ENCODE measurements at regions not wholly inside any gene's neighbourhood (a gene's known extent, or its start where the extent isn't known, plus 50 kb on each side); places are given as distances from the start of the nearest gene placed in this dataset.

GRCh38 chr9:129270903-129271431 is 92.9 kb upstream of the IER5L start:
- DNase-seq (no peak), ATAC-seq (replicated peaks) (peak; percentile 39)
- Mint-ChIP-seq H3K27ac (peak overlapping the region; percentile 83 to 86), H3K4me3 (peak overlapping the region; percentile 78 to 85), H3K27me3 (peaks cover 0 to 21% of the 10 kb centered on the region in 2 donors), H3K36me3 (ENCODE audit: insufficient read depth) (no peaks in the 10 kb centered on the region), H3K9me3 (no peaks in the 10 kb centered on the region), H3K4me1 (ENCODE audit: low read depth in 2 of 2) (peaks cover 35 to 40% of the 10 kb centered on the region in 2 donors)

- H3K27ac Mint-ChIP-seq, result peak overlapping the region; percentile 83 to 86
- peak; percentile 28 to 40 (median 30) for DNase-seq
- no peaks in the 10 kb centered on the region for H3K36me3 Mint-ChIP-seq (ENCODE audit: insufficient read depth)
- H3K4me3 Mint-ChIP-seq, result peak overlapping the region; percentile 78 to 85
- ATAC-seq (replicated peaks), result peak; percentile 95
- H3K9me3 Mint-ChIP-seq, result no peaks in the 10 kb centered on the region
- peaks cover 35 to 39% of the 10 kb centered on the region in 2 donors for H3K4me1 Mint-ChIP-seq (ENCODE audit: low read depth in 2 of 2)
- H3K27me3 Mint-ChIP-seq, result peaks cover 0 to 13% of the 10 kb centered on the region in 2 donors
Measured at GRCh38 chr9:129270205-129270604, 92.1 kb upstream of the IER5L start.

DNA sequence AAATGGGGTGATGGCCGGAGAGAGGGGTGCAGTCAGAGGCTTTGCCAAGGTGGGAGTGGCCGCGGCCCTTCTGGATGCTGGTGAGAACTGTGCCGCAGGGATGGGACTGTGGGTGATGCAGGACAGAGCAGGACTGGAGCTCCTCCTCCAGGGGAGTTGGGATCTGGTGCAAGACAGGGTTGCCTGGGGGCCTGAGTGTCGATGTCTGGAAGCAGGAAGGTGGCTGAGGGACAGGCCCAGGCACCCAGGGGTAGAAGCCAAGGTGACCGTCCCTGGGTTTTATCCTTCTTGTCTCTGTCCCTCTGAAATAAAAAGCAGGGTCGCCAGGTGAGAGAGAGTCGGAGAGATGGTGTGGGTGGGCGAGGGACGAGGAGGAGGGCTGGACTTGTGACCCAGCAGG is 89.1 kb upstream of the IER5L start:
- Mint-ChIP-seq H3K9me3 (no peaks in the 10 kb centered on the region), H3K27ac (peak overlapping the region in 1 of 2 donors; percentile 84), H3K36me3 (ENCODE audit: insufficient read depth) (no peaks in the 10 kb centered on the region), H3K4me3 (no peak overlapping the region), H3K4me1 (ENCODE audit: low read depth in 2 of 2) (peaks cover 34% of the 10 kb centered on the region in 2 donors), H3K27me3 (peaks cover 20 to 30% of the 10 kb centered on the region in 2 donors)
- DNase-seq, result no peak
- no peak for ATAC-seq (replicated peaks)

DNA sequence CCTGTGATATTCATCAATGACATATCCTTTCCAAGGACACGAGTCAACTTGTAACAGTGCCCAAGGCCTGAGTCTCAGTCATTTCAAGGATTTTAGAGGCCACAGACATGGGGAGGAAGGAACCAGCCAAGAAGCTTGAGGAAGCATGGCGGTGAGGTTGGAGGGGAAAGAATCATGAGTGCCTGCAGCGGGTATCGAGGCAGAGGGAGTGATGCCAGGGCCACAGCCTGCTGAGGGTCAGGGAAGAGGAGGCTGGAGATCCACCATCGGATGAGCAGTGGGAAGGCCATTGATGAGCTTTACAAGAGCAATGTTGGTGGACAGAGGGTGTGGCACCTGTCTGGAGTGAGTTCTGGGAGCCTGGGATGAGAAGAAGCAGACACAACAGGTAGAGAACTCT is 88.5 kb upstream of the IER5L start:
- Mint-ChIP-seq H3K36me3 (ENCODE audit: insufficient read depth) (no peaks in the 10 kb centered on the region), H3K4me1 (ENCODE audit: low read depth in 2 of 2) (peaks cover 29 to 30% of the 10 kb centered on the region in 2 donors), H3K27ac (no peak overlapping the region), H3K27me3 (peaks cover 20 to 36% of the 10 kb centered on the region in 2 donors), H3K9me3 (no peaks in the 10 kb centered on the region), H3K4me3 (no peak overlapping the region)
- ATAC-seq (replicated peaks) (no peak), DNase-seq (no peak)

- no peaks in the 10 kb centered on the region for H3K36me3 Mint-ChIP-seq (ENCODE audit: insufficient read depth)
- no peak for DNase-seq
- no peaks in the 10 kb centered on the region for H3K9me3 Mint-ChIP-seq
- peaks cover 37 to 58% of the 10 kb centered on the region in 2 donors for H3K27me3 Mint-ChIP-seq
- ATAC-seq (replicated peaks), result no peak
- peaks cover 17 to 18% of the 10 kb centered on the region in 2 donors for H3K4me1 Mint-ChIP-seq (ENCODE audit: low read depth in 2 of 2)
- no peak overlapping the region for H3K4me3 Mint-ChIP-seq
- no peak overlapping the region for H3K27ac Mint-ChIP-seq
Measured at GRCh38 chr9:129264388-129264787, 86.3 kb upstream of the IER5L start.

DNA sequence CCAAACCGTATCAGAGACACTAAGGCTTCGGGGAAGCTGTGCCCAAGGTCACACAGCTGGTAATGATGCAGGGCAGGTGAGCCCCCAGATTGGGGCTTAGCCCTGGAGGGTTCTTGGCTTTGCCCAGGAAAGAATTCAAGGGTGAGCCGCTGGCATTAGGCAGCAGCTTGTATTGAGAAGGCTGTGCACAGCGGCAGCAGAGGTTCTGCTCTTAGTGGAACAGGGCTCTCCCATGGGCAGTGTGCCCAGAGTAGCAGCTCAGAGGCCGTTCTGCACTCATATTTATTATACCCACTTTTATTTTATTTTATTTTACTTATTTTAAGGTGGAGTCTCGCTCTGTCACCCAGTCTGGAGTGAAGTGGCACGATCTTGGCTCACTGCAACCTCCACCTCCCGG is 85.8 kb upstream of the IER5L start:
- H3K36me3 Mint-ChIP-seq (ENCODE audit: insufficient read depth), result no peaks in the 10 kb centered on the region
- H3K9me3 Mint-ChIP-seq, result no peaks in the 10 kb centered on the region
- ATAC-seq (replicated peaks) (no peak), DNase-seq (no peak)
- peaks cover 20% of the 10 kb centered on the region in 2 donors for H3K4me1 Mint-ChIP-seq (ENCODE audit: low read depth in 2 of 2)
- H3K27ac Mint-ChIP-seq, result no peak overlapping the region
- no peak overlapping the region for H3K4me3 Mint-ChIP-seq
- peaks cover 43 to 63% of the 10 kb centered on the region in 2 donors for H3K27me3 Mint-ChIP-seq

DNA sequence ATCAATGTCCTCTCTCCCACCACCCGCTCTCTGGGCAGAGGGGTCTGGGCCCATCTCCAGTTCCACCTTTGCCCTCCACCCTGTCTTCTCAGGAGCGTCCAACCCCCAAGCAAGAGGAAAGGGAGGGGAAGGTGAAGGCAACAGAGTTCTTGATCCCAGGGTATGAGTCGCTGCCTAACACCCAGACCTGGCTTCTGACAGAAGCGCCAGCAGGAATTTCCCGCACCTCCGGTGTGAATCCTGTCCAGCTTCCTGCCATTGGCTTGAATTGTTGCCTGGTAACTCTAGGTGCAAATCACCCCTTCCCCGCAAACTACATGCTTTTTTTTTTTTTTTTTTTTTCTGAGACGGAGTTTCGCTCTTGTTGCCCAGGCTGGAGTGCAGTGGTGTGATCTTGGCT is 84.2 kb upstream of the IER5L start:
- peaks cover 43 to 65% of the 10 kb centered on the region in 2 donors for H3K27me3 Mint-ChIP-seq
- H3K4me1 Mint-ChIP-seq (ENCODE audit: low read depth in 2 of 2), result peaks cover 20 to 22% of the 10 kb centered on the region in 2 donors
- H3K9me3 Mint-ChIP-seq, result no peaks in the 10 kb centered on the region
- DNase-seq (no peak), ATAC-seq (replicated peaks) (no peak)
- H3K4me3 Mint-ChIP-seq, result no peak overlapping the region
- H3K36me3 Mint-ChIP-seq (ENCODE audit: insufficient read depth), result no peaks in the 10 kb centered on the region
- no peak overlapping the region for H3K27ac Mint-ChIP-seq

- ATAC-seq (replicated peaks) (no peak), DNase-seq (no peak)
- H3K36me3 Mint-ChIP-seq (ENCODE audit: insufficient read depth), result no peaks in the 10 kb centered on the region
- peak overlapping the region in 1 of 2 donors; percentile 85 for H3K27ac Mint-ChIP-seq
- peaks cover 15% of the 10 kb centered on the region in 2 donors for H3K4me1 Mint-ChIP-seq (ENCODE audit: low read depth in 2 of 2)
- H3K27me3 Mint-ChIP-seq, result peaks cover 35 to 57% of the 10 kb centered on the region in 2 donors
- H3K9me3 Mint-ChIP-seq, result no peaks in the 10 kb centered on the region
- peak overlapping the region; percentile 79 for H3K4me3 Mint-ChIP-seq
Measured at GRCh38 chr9:129259375-129259774, 81.3 kb upstream of the IER5L start.

DNA sequence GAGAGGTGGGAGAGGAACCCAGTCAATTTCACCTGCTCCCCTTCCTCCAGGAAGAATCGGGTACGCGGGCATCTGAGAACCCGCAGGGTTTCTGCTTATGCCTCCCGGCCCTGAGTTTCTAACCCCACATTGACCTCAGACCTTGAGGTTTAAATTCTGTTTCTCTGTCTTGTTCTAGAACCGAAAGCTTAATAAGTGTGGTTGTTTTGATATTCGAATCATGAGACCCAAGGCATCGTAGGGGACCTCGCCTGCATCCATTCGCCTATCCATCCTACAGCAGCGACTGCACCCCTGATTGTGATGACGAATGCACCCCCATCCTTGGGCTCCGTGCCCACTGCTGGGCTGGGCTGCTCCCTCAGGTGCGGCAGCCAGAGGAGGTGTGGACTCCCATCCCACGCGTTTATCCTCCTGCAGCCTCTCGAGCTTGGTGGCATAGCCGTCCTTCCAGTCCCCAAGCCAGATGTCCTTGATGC is 80.8 kb upstream of the IER5L start:
- Mint-ChIP-seq H3K4me3 (peak overlapping the region; percentile 79), H3K36me3 (ENCODE audit: insufficient read depth) (no peaks in the 10 kb centered on the region), H3K27ac (peak overlapping the region in 1 of 2 donors; percentile 85), H3K27me3 (peaks cover 35 to 52% of the 10 kb centered on the region in 2 donors), H3K4me1 (ENCODE audit: low read depth in 2 of 2) (peaks cover 15% of the 10 kb centered on the region in 2 donors), H3K9me3 (no peaks in the 10 kb centered on the region)
- DNase-seq (peak in 2 of 3 experiments; percentile 11 to 23), ATAC-seq (replicated peaks) (peak; percentile 57)

- H3K36me3 Mint-ChIP-seq (ENCODE audit: insufficient read depth), result no peaks in the 10 kb centered on the region
- DNase-seq (peak; percentile 77 to 82 (median 81)), ATAC-seq (replicated peaks) (peak; percentile 95)
- H3K4me1 Mint-ChIP-seq (ENCODE audit: low read depth in 2 of 2), result peaks cover 15% of the 10 kb centered on the region in 2 donors
- H3K27ac Mint-ChIP-seq, result no peak overlapping the region
- peak overlapping the region; percentile 79 for H3K4me3 Mint-ChIP-seq
- H3K27me3 Mint-ChIP-seq, result peaks cover 31 to 46% of the 10 kb centered on the region in 2 donors
- H3K9me3 Mint-ChIP-seq, result no peaks in the 10 kb centered on the region
Measured at GRCh38 chr9:129258124-129258822, 80.2 kb upstream of the IER5L start.

GRCh38 chr9:129256959-129257713 is 79.1 kb upstream of the IER5L start:
- Mint-ChIP-seq H3K27me3 (peaks cover 24 to 35% of the 10 kb centered on the region in 2 donors), H3K9me3 (no peaks in the 10 kb centered on the region), H3K4me3 (no peak overlapping the region), H3K27ac (peak overlapping the region in 1 of 2 donors; percentile 69), H3K4me1 (ENCODE audit: low read depth in 2 of 2) (peaks cover 15% of the 10 kb centered on the region in 2 donors), H3K36me3 (ENCODE audit: insufficient read depth) (no peaks in the 10 kb centered on the region)
- ATAC-seq (replicated peaks) (no peak), DNase-seq (no peak)

DNA sequence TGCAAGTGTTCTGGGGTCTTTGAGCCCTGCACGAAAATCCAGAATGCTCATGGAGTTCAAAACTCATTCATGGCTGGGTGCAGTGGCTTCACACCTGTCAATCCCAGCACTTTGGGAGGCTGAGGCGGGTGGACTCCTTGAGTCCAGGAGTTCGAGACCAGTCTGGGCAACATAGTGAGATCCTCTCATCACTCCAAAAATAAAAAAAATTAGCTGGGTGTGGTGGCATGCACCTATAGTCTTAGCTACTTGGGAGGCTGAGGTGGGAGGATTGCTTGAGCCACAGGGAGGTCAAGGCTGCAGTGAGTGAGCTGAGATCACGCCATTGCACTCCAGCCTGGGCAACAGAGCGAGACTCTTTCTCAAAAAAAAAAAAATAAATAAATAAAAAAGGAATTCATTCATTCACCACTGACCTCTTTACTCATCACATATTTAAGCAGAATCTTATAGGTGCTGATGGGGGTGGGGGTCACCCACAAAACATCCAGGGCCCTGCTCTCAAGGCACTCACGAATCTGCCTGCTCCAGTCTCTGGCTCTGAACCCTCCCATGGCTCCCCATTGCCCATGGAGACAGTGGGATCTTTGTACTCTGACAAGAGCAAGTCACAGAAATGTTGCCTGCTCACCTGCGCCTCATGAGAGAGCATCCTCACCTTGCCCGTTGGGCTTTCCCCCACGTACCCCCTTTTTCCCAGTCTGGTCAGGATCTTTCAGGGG is 76.7 kb upstream of the IER5L start:
- H3K27me3 Mint-ChIP-seq, result peaks cover 11 to 21% of the 10 kb centered on the region in 2 donors
- no peak for DNase-seq
- H3K27ac Mint-ChIP-seq, result no peak overlapping the region
- H3K9me3 Mint-ChIP-seq, result no peaks in the 10 kb centered on the region
- H3K36me3 Mint-ChIP-seq (ENCODE audit: insufficient read depth), result no peaks in the 10 kb centered on the region
- peaks cover 12 to 14% of the 10 kb centered on the region in 2 donors for H3K4me1 Mint-ChIP-seq (ENCODE audit: low read depth in 2 of 2)
- H3K4me3 Mint-ChIP-seq, result no peak overlapping the region
- no peak for ATAC-seq (replicated peaks)

DNA sequence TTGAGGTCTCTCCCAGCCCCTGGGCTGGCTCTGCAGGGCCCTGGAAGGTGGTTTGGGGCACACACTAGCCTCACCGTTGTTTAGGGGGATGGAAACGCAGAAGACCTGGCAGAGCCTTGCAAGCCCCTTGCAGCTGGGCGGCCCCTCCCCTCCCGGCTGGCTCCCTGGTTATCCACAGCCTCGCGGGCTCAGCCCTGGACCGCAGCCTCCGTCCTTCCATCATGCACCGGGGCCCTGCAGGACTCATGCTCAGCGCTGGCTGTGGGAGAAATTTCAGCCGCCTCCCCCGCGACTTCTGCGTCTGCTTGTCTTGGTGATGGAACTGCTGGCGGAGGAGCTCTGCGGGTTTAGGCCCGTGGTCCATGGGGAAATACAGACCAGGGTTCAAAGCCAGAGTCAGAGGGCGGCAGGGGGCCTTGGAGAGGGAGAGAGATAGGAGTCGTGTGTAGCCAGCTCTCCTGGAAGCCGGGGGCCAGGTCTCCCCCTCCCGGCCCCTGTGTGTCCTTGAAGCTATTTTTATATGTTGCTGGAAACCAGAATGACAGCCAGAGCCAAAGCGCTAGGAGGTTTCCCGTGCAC is 75.8 kb upstream of the IER5L start:
- Mint-ChIP-seq H3K4me3 (no peak overlapping the region), H3K27ac (no peak overlapping the region), H3K36me3 (ENCODE audit: insufficient read depth) (no peaks in the 10 kb centered on the region), H3K27me3 (peaks cover 2 to 14% of the 10 kb centered on the region in 2 donors), H3K4me1 (ENCODE audit: low read depth in 2 of 2) (peaks cover 4 to 6% of the 10 kb centered on the region in 2 donors), H3K9me3 (no peaks in the 10 kb centered on the region)
- DNase-seq (no peak), ATAC-seq (replicated peaks) (no peak)
